Erythroblast (primary cell): ENCODE measurements at regions not wholly inside any gene's neighbourhood (a gene's known extent, or its start where the extent isn't known, plus 50 kb on each side); places are given as distances from the start of the nearest gene placed in this dataset.

Source experiments
- GATA1 ChIP-seq: IDR thresholded peaks from 2 replicates; pipeline ENCODE4 v1.6.1; 2011; ENCODE audit warnings: low read depth, mild to moderate bottlenecking, control low read depth, low read length, moderate library complexity
- POLR2A ChIP-seq: IDR thresholded peaks from 2 replicates; pipeline ENCODE4 v1.6.1; 2011; ENCODE audit warnings: mild to moderate bottlenecking, low read length

DNA sequence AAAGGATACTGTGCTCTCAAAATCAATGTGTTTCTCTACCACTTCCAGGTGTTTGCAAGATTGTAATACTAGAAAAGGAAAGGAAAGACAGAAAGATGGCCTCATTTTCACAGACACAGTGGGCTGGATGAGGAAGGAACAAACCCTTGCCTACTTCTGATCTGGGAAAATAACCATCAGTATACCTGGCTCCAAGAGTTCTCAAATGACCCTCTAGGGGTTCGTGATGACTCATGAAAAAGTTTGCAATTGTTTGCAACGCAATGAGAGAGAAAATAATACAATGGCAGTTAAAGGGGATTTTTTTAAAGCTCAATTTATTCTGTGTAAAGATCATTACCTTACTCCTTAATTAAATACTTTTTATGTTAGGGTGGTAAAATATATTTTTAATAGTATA lies 197.6 kb upstream of the INHBA start:
- TF ChIP-seq POLR2A (no peak), GATA1 (no peak)
